ENCODE measurements at regions not wholly inside any gene's neighbourhood (a gene's known extent, or its start where the extent isn't known, plus 50 kb on each side); places are given as distances from the start of the nearest gene placed in this dataset.

- no peak for TF ChIP-seq CTCF (IDR thresholded peaks at IDR 0.05; ENCODE audit: borderline replicate concordance, control extremely low read depth, extremely low read depth, insufficient read depth, missing control alignments)
- in situ Hi-C loops (cut with MboI; ENCODE audit: low sequenced_read_pairs, unreplicated experiment), result no loop called here
- DNase-seq (ENCODE audit: low spot score), result no peak
Observed at GRCh38 chr10:128429835-128430513, 303.8 kb upstream of the MKI67 start.

- no peak for TF ChIP-seq CTCF (IDR thresholded peaks at IDR 0.05; ENCODE audit: borderline replicate concordance, control extremely low read depth, extremely low read depth, insufficient read depth, missing control alignments)
- DNase-seq (ENCODE audit: low spot score), result no peak
- in situ Hi-C loops (cut with MboI; ENCODE audit: low sequenced_read_pairs, unreplicated experiment), result no loop called here
Observed at GRCh38 chr10:128431083-128431482, 304.9 kb upstream of the MKI67 start.

GRCh38 chr10:128431506-128431905 is 305.3 kb upstream of the MKI67 start:
- in situ Hi-C loops (cut with MboI; ENCODE audit: low sequenced_read_pairs, unreplicated experiment), result no loop called here
- no peak for TF ChIP-seq CTCF (IDR thresholded peaks at IDR 0.05; ENCODE audit: borderline replicate concordance, control extremely low read depth, extremely low read depth, insufficient read depth, missing control alignments)
- no peak for DNase-seq (ENCODE audit: low spot score)

GRCh38 chr10:128432011-128432410 is 305.8 kb upstream of the MKI67 start:
- no peak for TF ChIP-seq CTCF (IDR thresholded peaks at IDR 0.05; ENCODE audit: borderline replicate concordance, control extremely low read depth, extremely low read depth, insufficient read depth, missing control alignments)
- no peak for DNase-seq (ENCODE audit: low spot score)
- in situ Hi-C loops (cut with MboI; ENCODE audit: low sequenced_read_pairs, unreplicated experiment), result no loop called here

- DNase-seq (ENCODE audit: low spot score), result no peak
- in situ Hi-C loops (cut with MboI; ENCODE audit: low sequenced_read_pairs, unreplicated experiment), result no loop called here
- no peak for TF ChIP-seq CTCF (IDR thresholded peaks at IDR 0.05; ENCODE audit: borderline replicate concordance, control extremely low read depth, extremely low read depth, insufficient read depth, missing control alignments)
Observed at GRCh38 chr10:128432423-128432822, 306.2 kb upstream of the MKI67 start.

GRCh38 chr10:128435811-128436210 is 309.6 kb upstream of the MKI67 start:
- no peak for DNase-seq (ENCODE audit: low spot score)
- in situ Hi-C loops (cut with MboI; ENCODE audit: low sequenced_read_pairs, unreplicated experiment), result no loop called here
- TF ChIP-seq CTCF (IDR thresholded peaks at IDR 0.05; ENCODE audit: borderline replicate concordance, control extremely low read depth, extremely low read depth, insufficient read depth, missing control alignments), result no peak
